ENCODE measurements at regions not wholly inside any gene's neighbourhood (a gene's known extent, or its start where the extent isn't known, plus 50 kb on each side); places are given as distances from the start of the nearest gene placed in this dataset.
"Not testable (repeated sequence)": the region's sequence is repeated elsewhere in the genome, so short reads cannot be mapped to it uniquely, and the experiment has no call there.

DNA sequence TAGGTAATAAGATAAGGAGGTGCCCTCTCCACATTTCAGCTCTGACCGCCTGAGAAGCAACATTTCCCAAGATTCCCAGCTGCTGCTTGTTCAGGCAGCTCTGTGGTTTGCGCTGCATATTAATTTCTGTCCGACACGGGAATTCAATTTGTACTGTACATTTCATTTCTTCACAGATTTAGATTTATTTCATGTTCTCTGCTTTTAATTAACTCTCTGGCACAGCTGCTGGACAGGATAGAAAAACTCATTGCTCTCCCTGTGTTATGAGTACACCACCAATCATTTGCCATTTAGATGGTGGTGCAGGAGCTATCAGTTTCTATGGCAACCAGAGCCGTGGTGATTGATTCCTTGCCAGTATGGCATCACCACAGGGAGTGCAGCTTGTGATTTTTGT lies 558.5 kb downstream of the DMRTA1 start:
- DNase-seq: no peak

DNA sequence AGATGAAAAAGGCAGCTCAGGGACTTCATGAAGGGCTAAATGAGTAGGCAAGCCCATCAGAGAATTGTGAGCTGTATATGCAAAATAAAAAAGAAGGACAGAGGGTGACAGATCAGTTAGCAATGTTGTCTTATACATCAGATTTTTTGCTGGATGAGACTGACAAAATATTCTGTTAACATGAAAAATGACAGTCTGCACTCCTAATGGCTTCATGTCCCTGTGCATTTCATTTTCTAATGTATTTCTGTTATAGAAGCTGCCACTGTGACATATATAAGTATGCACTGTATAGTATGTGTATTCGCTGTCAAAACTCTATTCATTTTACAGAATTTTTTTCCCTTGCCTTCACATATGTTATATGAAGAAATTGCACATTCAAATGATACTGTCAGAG lies 559.5 kb downstream of the DMRTA1 start:
- DNase-seq: no peak

DNA sequence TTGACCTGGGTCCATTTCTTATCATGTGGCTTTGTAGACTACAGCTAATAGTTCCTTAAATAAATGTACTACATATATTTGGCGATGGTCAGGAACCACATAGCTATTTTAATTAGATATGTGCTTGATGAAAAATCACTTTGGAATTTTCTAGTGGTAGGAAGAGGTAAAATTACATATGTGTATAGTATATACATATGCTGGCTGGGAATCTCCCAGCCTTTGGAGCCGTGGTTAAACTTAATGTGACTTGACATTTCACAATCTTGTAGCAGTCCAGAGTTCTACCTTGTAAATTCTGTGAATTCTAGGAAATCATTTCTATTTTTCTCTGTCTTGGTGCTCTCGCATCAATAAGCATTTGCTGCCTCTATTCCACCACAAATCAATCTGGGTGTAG lies 565.0 kb downstream of the DMRTA1 start:
- peak; percentile 40 for DNase-seq

DNA sequence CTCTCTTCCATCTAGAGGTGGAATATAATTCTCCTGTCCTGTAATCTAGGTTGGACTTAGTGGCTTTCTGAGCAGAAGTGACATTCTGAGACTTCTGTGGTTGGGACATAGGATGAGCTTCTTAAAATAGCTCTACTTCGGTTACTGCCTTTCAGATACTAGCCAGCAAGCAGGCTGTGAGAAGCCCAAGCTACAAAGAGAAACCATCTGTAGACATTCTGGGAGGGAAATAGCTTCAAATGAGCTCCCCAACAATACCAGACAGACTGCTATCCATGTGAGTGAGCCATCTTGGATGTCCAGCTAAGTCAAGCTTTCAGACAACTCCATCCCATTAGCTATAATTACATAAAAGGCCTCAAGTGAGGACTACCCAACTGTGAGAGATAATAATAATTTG lies 568.9 kb downstream of the DMRTA1 start:
- no peak for DNase-seq

DNA sequence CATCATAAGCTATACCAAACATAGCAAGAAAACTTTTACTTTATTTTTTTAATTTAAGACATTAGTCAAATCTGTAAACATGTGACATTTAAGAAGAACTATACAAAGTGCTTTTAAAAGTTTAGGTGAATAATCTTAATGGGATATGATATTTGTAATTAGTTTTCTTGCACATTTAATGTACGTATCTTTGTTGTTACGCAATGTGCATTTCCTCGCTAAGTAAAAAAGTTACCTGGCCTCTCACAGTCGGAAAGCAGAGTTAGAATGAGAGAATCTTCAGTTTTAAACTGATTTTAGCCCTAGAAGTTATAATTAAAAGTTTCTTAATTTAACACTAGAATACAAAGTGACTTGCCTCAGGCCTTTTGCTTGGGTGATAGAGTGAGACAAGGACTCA lies 589.8 kb downstream of the DMRTA1 start:
- no peak for DNase-seq

DNA sequence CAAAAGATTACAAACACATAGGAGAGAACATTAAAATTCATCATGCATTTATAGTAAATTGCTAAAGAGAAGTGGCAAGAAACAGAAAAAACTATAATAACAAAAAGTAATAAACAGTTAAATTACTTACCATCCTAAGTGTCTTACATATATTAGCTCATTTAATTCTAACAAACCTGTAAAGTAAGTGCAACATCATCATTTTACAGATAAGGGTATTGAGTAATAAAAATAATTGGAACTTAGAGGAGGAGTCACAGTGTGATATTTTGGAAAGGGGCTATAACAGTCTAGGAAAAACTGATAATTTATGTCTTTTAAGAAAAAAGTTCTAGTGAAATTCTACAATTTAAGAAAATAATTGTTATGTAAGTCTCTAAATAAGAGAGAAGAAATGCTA lies 592.8 kb downstream of the DMRTA1 start:
- no peak for DNase-seq

DNA sequence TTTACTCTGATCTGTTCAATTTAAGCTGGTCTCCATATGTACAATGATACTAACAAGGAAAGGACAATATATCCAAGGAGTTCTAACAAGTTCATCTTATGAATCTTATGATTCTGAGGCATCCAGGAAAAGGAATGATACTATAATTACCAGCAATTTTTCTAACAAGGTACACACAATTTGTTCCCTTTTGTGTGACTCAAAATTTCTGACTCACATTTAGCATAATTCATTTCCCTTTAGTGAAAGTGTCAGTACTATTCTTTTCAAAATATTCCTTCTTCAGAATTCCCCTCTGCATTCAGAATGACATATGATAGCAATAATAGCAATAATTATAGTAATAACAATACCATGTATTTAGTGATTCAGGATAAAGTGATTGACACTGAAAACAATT lies 594.8 kb downstream of the DMRTA1 start:
- no peak for DNase-seq

DNA sequence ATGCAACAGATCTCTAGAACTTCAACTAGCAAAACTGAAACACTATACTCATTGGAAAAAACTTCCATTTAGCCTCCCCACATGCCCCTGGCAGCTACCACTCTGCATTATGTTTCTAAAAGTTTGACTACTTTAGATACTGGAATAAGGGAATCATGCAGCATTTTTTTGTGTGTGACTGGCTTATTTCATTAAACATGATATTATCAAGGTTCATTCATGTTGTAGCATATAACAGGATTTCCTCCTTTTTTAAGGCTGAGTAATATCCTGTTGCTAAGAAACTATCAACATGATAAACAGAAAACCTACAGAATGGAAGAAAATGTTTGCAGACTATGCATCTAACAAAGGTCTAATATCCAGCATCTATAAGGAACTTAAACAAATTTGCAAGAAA lies 597.9 kb downstream of the DMRTA1 start:
- peak; percentile 6 for DNase-seq

DNA sequence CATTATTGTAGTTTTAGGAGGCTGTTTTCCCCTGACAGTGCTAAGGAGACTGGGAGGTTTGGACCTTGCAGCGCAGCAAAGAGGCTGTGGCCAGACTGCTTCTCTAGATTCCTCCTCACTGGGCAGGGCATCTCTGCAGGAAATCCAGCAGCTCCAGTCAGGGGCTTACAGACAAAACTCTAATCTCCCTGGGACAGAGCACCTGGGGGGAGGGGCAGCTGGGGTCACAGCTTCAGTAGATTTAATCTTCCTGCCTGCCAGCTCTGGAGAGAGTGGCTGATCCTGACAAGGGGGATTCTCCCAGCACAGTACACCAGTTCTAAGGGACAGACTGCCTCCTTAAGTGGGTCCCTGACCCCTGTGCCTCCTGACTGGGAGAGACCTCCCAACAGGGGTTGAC lies 599.4 kb downstream of the DMRTA1 start:
- DNase-seq: not testable (repeated sequence)

DNA sequence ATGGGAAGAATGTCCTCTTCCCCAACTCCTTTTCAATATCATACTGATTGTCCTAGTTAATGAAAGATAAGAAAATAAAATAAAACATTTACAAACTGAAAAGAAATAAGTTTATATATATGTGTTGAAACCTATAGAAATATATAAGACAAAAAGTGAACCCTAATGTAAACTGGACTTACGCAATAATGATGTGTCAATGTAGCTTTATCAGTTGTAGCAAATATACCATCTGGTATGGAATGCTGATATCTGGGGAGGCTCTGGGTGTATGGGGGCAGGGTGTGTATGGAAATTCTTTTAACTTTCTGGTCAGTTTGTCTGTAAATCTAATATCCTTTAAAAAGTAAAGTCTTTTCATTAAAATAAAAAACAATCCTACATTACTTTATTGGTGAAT lies 603.9 kb downstream of the DMRTA1 start:
- no peak for DNase-seq

DNA sequence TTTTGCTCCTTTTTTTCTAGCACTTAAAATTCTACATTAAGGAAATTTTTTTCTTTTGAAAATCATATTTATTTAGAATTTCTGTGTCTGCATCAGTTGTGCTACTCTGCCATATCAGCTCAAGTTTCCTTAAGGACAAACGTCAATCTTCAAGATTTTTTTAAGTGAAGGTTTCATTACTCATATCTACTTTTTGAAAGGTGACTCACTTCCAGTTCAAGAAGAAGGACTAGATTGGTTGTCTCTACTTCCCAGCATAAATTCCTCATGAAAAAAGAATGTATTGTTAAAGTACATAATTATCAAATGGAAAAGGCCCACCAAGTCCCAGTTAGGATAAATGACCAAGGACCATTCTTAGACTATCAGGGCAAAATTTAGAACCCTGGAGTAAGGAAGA lies 626.5 kb downstream of the DMRTA1 start:
- DNase-seq: peak; percentile 6

DNA sequence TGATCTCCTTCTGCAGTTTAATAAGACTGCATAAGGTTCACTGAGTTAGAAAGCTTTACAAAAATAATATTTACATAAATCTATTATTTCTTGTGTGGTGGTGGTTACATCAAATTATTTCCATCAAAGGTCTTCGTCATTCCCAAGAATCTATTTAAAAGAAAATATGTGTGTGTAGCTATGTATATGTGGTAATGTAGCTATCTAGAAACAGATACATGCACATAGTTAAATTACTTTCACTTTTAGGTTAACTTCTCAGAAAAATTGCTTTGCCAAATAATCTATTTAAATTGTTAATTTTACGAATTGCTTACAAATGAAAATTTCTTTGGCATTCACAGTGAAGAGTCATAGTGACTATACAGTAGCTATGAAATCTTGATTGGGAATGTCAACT lies 633.2 kb downstream of the DMRTA1 start:
- DNase-seq: no peak

DNA sequence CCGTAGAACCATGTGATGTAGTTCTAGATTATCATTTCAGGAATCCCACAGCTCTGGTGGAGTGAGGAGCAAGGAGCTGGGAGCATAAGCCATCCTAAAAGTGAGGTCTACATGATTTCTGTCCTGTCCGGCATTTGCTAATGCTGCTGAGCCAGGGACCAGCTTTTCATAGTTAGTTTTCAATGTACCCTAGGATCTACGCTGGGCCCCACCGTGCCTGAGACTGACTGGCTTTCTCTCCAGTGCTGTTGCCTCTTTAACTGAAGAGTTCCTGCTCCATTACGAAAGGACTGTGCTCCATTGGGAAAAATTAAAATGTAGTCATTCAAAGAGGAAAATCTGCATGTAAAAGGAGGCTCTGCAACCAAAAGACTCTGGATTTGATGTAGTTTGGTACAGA lies 634.8 kb downstream of the DMRTA1 start:
- no peak for DNase-seq

DNA sequence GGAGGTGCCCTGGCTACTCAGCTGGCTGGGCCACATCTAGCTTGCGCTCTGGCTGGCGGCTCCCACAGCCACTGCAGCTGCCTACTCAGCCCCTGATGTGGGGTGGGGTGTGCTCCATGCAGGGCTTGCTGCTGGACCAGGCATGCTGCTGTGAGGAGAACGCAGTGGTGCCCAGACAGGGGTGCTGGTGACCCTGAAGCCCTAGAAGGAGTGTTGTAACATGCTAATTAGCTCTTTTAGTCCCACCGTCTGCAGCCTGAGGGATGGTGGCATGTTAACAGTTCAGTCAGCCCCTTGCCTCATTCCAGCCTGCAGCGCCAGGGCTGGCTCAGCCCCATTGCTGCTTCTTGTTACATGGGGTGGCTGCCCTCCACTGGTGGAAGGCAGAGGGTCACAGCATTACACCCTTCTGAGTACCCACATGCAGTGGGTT lies 642.3 kb downstream of the DMRTA1 start:
- DNase-seq: peak; percentile 0

DNA sequence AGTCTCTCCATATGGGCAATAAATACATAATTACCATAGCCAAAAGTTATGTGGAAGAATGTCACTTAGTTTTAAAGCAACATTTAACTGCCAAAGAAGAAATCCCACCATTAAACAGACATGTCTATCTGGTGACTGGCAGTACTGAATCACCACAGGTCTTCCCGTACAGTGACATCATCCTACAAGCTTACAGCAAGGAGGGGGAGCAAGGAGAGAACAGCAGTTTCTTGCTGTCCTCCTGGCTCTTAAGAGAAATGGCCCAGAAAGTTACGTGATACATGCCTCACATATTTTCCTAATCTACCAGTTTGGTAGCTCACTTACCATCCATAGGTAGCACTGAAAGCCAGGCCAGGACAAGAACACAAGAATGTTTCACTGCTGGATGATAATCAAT lies 671.0 kb downstream of the DMRTA1 start:
- peak; percentile 74 for DNase-seq

DNA sequence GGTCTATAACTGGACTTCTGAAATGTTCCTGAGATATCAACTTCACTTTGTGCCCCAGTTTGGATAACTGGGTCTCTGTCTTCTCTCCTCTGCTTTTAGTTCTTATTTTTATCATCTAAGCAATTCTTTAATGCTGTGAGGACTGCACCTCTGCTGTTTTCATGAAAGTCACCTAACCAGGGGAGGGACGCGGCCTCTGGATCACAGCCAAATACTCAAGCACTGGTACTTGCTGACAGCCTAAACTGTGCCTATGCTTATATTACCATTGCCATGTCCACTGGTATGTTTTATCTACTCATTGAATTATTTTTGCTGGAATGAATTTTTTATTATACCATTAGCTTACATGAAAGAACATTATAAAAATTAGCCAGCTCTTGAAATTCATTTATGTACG lies 674.0 kb downstream of the DMRTA1 start:
- no peak for DNase-seq

DNA sequence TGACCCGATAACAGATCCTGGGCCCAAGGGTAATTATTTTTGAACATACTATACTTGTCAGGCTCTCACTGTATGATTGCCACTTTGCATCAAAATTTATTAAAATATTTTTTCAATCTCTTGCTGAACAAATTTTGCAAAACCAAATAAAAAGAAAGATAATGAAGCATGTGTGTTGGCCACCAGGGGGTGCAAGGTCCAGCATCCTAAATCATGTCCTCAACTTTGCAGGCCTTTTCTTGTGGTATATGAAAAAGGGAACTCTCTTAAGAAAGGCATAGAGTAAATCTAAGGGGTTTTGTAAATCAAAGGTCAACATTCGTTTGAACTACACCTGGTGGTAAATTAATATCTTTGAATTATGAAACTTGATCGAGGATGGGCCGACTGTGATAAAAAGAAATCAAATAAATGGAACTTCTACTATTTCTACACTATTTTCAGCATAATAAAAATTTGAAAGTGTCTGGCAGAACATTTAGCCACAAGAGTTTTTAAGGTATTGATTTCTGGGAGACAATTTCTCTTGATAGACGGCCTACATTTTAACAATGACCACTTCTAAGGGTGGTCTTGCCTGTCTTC lies 676.5 kb downstream of the DMRTA1 start:
- DNase-seq: peak; percentile 26

DNA sequence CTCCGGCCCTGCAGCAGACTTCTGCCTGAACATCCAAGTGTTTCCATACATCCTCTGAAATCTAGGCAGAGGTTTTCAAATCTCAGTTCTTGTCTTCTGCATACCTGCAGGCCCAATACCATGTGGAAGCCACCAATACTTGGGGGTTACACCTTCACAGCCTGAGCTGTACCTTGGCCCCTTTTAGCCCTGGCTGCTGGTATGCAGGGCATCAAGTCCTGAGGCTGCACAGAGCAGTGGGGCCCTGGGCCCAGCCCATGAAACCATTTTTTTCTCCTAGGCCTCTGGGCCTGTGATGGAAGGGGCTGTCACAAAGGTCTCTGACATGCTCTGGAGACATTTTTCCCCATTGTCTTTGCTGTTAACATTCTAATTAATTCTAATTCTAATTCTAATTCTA lies 680.6 kb downstream of the ELAVL2 start:
- DNase-seq: no peak

DNA sequence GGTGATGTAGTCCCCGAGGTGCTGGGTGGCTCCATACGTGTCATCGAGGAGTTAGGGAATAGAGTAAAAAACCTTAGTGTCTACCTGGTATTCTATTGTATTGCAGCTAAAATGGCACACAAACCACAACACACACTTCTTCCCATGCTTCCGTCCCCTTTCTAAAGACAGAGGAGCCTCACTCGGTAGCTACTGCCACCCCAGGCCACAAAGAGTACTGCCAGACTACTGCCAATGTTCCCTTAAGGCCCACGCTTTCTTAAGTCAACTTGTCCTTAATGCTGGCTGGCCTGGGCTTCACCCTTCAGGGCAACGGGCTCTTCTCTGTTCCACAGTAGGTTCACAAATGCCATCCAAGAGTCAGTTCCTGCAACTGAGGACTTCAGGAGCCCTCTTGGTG lies 673.0 kb downstream of the ELAVL2 start:
- no peak for DNase-seq

DNA sequence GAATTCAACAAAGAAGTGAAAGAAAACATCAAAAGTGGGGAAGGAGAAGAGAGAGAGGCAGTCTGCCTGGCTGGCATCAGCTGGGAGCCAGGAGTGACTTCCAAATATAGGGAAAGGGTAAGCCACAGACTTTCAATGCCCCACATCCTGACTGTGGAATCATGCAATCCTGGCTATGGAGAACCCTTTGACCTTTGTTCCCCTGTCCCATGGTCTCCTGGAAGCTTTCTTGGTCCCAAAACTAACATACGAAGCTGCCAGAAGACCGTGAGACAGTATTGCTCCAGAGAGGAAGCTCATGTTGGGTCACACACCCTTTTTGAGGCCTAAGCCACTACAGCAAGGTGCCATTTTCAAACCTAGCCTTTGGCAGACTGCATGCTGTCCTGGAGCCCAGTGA lies 665.5 kb downstream of the ELAVL2 start:
- DNase-seq: no peak

DNA sequence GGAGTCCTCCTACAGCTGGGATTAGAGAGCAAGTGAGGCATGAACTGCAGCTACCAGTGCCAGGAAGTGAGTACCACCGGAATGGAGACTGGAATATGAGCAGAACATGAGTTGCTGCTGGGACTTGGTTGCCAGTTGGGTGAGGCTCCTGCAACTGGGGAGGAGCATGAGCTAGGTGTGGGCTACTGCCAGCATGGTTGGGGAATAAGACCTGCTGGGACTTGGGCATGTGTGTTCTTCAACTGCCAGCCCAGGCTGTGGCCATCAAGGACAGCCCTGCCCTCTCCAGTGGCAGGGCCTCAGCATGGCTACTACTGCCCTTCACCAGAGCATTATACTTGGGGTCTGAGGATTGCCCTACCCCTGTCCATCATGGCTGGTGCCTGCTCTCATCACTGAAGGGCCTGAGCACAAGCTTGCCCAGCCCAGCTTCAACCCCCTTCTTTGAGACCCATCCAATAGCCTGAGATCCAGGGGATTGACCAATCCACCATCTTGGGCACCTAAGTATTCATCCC lies 665.0 kb downstream of the ELAVL2 start:
- DNase-seq: no peak

DNA sequence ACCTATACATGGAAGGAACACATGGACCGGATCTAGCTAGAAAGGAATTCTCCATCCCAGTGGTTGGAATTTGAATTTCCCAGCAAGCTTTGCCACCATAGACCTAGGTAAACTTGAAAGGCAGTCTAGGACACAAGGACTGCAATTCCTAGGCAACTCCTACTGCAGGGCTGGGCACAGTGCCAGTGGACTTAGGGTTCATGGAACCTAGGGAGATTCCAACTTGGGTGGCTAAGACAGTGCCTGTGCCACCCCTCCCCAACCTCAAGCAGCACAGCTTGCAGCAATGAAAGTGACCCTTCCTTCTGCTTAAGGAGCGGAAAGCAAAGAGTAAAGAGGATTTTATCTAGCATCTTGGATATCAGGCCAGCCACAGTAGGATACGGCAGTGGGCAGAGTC lies 663.3 kb downstream of the ELAVL2 start:
- DNase-seq: no peak

DNA sequence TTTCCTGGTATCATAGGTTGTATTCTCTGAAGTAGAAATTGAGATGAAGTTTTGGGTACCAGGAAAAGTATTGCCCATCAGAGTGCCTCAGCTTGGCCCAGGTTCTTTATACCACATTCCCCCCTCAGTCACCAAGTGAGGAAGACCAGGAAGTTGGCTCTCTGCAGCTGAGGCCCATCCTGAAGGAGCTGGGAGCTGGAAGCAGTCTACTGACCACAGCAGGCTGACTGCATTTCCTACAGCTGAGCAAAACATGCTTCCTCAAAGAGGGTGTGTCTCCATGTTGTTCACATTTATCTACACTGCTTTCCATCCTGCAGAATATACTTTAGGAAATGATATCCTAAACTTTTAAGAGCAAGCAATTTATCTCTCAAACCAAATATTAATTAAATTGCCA lies 654.6 kb downstream of the ELAVL2 start:
- DNase-seq: no peak

DNA sequence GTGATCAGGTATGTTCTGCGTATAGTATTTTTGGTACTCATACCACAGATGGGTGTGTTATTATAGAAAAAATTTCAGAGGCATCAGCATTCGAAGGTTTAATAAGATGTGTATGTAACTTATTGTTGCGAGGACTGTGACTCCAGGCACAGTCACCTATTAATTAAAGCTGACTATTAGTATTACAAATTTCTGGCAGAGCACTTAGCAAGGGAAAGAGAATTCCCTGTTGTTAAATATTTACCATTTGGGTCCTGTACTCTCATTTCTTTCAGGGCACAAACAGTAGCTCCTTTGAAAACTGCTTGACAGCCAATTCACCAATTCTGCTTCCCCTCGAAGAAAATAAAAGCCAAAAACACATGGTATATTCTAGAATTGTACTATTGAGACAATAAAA lies 653.8 kb downstream of the ELAVL2 start:
- DNase-seq: no peak

DNA sequence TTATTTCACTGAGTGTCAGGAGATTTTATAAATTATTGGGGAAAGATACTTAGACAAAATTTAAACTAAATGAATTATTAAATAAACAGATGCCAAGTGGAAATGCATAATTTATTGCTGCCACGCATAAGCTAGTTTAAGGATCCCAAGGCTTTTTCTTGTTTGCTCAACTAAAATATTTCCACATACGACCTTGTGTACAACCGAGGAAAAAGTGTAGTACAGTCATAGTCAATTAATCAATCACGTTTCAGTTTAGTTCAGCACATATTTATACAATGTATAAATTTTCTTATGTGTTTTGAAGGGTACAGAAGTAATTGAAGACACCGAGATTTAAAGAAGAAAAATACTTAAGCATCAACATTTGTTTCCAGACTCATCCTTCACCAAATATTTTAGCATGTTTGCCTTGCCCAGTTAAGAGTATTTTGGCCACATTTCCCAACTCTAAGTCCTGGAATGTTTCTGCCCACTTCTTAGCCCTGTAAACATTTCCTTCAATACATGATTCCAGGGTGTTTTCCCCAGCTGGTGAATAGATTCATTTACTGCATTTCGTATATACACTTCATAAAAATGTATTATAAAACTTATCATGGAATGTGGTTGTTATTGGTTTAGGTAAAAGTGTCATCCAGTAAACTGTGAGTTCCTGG lies 652.9 kb downstream of the ELAVL2 start:
- DNase-seq: no peak
